GM20000 (cell line): ENCODE measurements at regions not wholly inside any gene's neighbourhood (a gene's known extent, or its start where the extent isn't known, plus 50 kb on each side); places are given as distances from the start of the nearest gene placed in this dataset.

Experiments used
- DNase-seq: peaks from one replicate; pipeline ENCODE4 v3.0.0; 2012; ENCODE audit warnings: low spot score
- TF ChIP-seq, protein P1 (sequence below): IDR thresholded peaks from 2 replicates; pipeline ENCODE4 v1.5.1; 2012; ENCODE audit warnings: mild to moderate bottlenecking, control low read depth; ENCODE audit errors: extremely low read depth, missing control alignments

DNA sequence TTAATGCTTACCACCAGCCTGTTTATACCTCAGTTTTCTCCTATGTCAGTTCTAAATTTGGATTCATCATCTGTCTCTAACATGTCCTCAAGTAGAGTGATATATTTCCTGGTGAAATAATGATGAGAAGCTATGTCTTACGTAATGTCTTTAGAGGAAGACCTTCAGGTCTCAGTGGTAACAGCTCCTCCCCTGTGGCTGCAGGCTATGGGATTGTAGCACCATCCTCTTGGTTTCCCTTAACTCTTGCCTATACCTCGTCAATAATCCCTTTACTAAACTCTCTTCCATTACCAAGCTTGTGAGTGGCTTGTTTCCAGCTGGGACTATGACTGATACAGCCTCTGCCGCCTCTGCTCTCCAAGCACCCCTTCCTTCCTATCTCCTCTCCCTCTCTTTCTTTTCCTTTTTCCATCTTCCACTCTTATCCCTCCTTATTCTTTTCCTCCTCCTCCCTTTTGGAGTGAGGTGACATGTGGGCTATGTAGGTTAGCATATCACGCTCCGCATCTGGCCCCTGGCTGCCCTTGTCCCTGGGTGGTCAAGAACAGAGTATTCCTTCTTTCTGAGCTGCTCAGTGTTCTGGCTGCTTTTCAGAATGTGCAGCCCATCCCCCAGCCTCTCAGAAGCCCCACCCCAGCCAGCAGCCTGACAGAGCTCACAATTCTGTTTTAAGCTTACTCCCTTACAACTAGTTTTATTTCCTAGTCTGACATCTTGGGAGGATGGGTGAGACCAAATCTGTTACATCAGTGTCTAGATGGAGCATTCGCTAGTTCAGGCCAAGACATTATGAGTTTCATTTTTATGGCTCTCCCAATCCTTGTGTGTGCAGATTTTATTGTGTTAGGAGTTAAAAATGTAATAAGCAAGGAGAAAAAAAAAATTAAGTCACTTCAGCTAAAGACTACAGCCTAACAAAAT lies 75.0 kb upstream of the RNU6-1 start:
- TF ChIP-seq, protein P1, sequence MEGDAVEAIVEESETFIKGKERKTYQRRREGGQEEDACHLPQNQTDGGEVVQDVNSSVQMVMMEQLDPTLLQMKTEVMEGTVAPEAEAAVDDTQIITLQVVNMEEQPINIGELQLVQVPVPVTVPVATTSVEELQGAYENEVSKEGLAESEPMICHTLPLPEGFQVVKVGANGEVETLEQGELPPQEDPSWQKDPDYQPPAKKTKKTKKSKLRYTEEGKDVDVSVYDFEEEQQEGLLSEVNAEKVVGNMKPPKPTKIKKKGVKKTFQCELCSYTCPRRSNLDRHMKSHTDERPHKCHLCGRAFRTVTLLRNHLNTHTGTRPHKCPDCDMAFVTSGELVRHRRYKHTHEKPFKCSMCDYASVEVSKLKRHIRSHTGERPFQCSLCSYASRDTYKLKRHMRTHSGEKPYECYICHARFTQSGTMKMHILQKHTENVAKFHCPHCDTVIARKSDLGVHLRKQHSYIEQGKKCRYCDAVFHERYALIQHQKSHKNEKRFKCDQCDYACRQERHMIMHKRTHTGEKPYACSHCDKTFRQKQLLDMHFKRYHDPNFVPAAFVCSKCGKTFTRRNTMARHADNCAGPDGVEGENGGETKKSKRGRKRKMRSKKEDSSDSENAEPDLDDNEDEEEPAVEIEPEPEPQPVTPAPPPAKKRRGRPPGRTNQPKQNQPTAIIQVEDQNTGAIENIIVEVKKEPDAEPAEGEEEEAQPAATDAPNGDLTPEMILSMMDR = no peak
- no peak for DNase-seq

DNA sequence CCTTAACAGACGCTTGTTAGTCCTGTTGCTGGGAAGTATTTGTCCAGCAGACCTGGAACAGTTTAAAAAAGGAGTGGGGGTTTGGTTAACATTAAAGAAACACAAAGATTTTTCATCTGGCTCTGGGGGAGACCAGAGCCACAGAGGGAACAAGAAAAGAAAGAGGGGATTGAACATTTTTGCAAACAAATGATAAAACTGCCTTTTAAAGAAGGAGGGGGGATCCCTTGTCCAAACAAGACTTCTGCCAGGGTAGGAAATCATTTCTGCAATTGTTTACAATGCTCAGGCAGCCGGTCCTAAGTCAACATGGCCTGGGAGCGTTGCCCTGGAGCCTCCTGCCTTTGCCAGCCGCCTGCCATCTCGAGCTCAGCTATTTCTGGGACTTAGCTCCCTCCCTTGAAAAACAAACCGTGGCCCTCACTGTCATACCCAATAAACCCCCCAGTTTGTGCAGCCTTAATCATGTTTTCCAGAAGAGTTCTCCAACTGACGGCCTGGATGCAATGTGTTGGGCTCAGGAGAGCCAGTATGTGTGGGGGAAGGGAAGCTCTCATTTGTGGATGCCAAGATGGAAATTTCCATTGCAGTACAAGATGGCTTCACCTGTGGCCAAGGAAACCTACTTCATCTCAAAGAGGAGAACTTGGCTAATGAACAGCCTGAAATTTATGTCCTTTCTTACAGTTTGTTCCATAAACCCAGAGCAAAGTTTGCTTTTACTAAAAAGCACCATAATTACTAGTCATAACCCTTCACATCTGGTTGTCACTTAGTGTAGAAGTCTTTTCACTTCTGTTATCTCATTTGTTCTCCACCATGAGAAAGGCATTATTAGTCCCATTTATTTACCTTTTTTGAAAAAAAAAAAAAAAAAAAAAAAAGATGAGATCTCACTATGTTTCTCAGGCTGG lies 75.9 kb upstream of the RNU6-1 start:
- DNase-seq = no peak
- TF ChIP-seq, protein P1 = no peak

GRCh38 chr15:67916565-67916964 lies 76.7 kb upstream of the RNU6-1 start:
- TF ChIP-seq, protein P1 = no peak
- no peak for DNase-seq

GRCh38 chr15:67917037-67917436 lies 77.2 kb upstream of the RNU6-1 start:
- DNase-seq = no peak
- TF ChIP-seq, protein P1 = no peak

DNA sequence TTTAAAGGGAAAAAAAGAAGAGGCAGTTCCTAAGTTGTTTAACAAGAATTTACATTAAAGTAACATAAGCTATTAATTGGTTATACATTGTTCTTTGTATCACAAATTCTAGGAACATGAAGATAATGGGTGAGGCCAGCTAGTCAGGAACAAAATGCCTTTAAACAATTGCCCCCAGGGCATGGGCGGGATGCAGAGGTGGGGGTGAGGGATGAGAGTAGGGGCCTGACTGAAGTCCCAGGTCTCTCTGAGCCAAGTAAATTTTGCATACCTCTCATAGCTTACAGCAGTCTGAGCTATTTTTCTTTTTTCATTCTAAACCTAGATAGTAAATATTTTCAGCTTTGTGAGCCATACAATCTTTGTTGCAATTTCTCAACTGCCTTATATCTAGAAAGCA lies 77.8 kb upstream of the RNU6-1 start:
- no peak for DNase-seq
- TF ChIP-seq, protein P1 = no peak

DNA sequence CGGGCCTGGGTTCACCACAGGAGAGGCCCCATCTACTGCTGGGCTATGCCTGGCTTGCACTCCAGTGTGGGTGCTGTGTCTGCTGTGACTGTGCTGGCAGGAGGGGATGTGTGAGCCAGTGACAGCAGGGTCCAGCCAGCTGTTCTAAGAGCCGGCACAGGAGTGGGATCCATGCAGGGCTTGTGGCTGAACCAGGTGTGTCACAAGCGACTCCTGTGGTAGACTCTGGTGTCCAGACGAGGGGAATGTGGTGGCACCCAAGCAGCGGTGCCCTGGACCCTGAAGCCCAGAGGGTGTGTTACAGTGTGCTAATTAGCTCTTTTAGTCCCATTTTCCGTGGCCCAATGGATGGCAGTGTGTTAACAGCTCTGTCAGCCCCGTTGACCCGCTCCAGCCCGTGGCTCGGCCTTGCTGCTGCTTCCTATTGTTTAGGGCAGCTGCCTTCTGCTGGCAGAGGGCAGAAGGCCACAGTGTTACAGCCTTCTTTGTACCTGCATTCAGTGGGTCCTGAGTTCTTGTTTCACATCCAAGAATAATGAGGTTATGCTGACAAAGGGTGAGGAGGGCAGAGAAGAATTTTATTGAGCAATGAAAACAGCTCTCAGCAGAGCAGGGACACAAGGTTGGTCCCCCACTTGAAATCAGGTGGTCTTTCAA lies 78.5 kb upstream of the RNU6-1 start:
- TF ChIP-seq, protein P1 = no peak
- DNase-seq = no peak
